HG03342 (cell line): ENCODE measurements at regions not wholly inside any gene's neighbourhood (a gene's known extent, or its start where the extent isn't known, plus 50 kb on each side); places are given as distances from the start of the nearest gene placed in this dataset.

Source experiments
- ATAC-seq: cut with Tn5 transposase; IDR thresholded peaks from one replicate; pipeline ENCODE4 v1.9.1; 2021; ENCODE audit warnings: mild to moderate bottlenecking, moderate library complexity; ENCODE audit not compliant: unreplicated experiment

GRCh38 chr20:24148372-24148771 is 159.8 kb upstream of the GGTLC1 start:
- peak; percentile 79 for ATAC-seq

GRCh38 chr20:24147961-24148360 is 159.4 kb upstream of the GGTLC1 start:
- no peak for ATAC-seq

- ATAC-seq = no peak
Measured at GRCh38 chr20:24147479-24147878, 158.9 kb upstream of the GGTLC1 start.

GRCh38 chr20:24146231-24146634 is 157.7 kb upstream of the GGTLC1 start:
- no peak for ATAC-seq

- ATAC-seq = no peak
Measured at GRCh38 chr20:24144371-24144770, 155.8 kb upstream of the GGTLC1 start.

GRCh38 chr20:24141111-24141510 is 152.5 kb upstream of the GGTLC1 start:
- ATAC-seq = no peak

GRCh38 chr20:24139846-24140245 is 151.3 kb upstream of the GGTLC1 start:
- ATAC-seq = no peak

- no peak for ATAC-seq
Measured at GRCh38 chr20:24138951-24139350, 150.4 kb upstream of the GGTLC1 start.

- no peak for ATAC-seq
Measured at GRCh38 chr20:24138196-24138857, 149.7 kb upstream of the GGTLC1 start.

GRCh38 chr20:24136659-24137246 is 148.2 kb upstream of the GGTLC1 start:
- no peak for ATAC-seq

- no peak for ATAC-seq
Measured at GRCh38 chr20:24135781-24136180, 147.2 kb upstream of the GGTLC1 start.

GRCh38 chr20:24134930-24135329 is 146.4 kb upstream of the GGTLC1 start:
- ATAC-seq = no peak

GRCh38 chr20:24134284-24134683 is 145.7 kb upstream of the GGTLC1 start:
- ATAC-seq = no peak

GRCh38 chr20:24132246-24132645 is 143.7 kb upstream of the GGTLC1 start:
- ATAC-seq = no peak

- ATAC-seq = no peak
Measured at GRCh38 chr20:24131684-24132083, 143.1 kb upstream of the GGTLC1 start.

GRCh38 chr20:24131281-24131680 is 142.7 kb upstream of the GGTLC1 start:
- ATAC-seq = no peak

- no peak for ATAC-seq
Measured at GRCh38 chr20:24129641-24130040, 141.1 kb upstream of the GGTLC1 start.

GRCh38 chr20:24124951-24125650 is 136.5 kb upstream of the GGTLC1 start:
- ATAC-seq = no peak

- no peak for ATAC-seq
Measured at GRCh38 chr20:24124003-24124402, 135.4 kb upstream of the GGTLC1 start.

- ATAC-seq = no peak
Measured at GRCh38 chr20:24118441-24119175, 130.0 kb upstream of the GGTLC1 start.

- ATAC-seq = no peak
Measured at GRCh38 chr20:24118034-24118433, 129.5 kb upstream of the GGTLC1 start.

- ATAC-seq = no peak
Measured at GRCh38 chr20:24117383-24117782, 128.8 kb upstream of the GGTLC1 start.
